ENCODE measurements at regions not wholly inside any gene's neighbourhood (a gene's known extent, or its start where the extent isn't known, plus 50 kb on each side); places are given as distances from the start of the nearest gene placed in this dataset.

DNA sequence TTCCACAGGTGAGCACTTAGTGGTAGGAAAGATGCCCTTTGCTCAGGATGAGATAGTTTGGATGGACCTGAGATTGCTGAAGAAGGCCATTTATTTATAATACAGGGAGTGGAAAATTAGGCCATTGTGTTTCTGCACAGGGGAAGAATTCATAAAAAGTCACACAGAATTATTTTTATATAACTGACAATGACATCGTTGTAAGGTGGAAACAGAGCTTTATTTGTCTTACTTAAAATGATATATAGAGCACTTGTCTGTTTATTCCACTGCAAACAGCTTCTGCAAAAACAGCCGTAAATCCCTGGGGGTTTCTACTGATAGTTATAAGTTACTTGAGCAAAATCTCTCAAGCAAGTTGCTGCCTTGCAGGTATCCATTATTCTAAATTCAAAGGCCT is 158.1 kb upstream of the ZNF521 start:
- TF ChIP-seq CTCF (IDR thresholded peaks at IDR 0.05) (no peak), POLR2AphosphoS5 (IDR thresholded peaks at IDR 0.05) (no peak)
